ENCODE measurements at regions not wholly inside any gene's neighbourhood (a gene's known extent, or its start where the extent isn't known, plus 50 kb on each side); places are given as distances from the start of the nearest gene placed in this dataset.

DNA sequence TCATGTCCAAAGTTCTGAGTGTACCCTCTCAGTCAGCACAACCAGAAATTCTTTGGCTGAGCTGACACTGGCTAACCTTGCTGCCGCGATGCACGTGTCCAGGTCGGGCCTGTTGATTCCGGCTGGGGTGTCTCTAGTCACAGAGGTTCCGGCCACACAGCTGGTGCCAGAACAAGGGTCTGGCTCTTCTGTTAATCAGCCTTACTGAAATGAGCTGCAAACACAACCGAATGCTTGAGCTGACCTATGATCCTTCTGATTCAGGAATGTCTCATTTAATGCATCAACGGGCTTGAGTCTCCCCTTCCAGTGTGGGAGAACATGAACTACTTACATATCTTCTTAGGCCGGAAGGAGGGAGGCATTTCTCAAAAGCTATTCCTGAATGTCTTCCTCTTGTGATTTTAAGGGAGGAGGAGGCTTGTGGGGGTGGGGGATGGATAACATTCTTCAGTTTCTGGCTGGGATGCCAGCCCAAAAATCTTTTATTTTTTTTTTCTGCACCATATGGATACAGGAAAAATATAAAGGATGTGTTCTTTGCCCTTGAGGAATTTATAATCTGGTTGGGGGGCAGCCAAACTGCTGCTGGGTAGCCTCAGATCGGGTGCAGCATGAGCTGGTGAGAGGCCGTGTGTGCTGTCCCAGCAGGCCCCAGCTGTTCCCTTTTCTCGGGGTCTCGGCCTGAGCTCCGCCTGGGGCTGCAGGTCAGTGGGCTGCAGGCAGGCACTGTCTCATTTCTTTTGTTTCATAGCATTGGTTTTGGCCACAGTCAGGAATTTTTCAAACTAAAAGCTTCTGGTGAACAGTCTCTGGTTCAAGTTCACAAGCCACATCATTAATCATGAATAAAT lies 319.1 kb upstream of the TBL1XR1 start:
- no peak overlapping the region for H3K4me3 ChIP-seq (ENCODE audit: low read length)
- peak; percentile 95 for DNase-seq (ENCODE audit: low read depth)
- TF ChIP-seq, protein P1, sequence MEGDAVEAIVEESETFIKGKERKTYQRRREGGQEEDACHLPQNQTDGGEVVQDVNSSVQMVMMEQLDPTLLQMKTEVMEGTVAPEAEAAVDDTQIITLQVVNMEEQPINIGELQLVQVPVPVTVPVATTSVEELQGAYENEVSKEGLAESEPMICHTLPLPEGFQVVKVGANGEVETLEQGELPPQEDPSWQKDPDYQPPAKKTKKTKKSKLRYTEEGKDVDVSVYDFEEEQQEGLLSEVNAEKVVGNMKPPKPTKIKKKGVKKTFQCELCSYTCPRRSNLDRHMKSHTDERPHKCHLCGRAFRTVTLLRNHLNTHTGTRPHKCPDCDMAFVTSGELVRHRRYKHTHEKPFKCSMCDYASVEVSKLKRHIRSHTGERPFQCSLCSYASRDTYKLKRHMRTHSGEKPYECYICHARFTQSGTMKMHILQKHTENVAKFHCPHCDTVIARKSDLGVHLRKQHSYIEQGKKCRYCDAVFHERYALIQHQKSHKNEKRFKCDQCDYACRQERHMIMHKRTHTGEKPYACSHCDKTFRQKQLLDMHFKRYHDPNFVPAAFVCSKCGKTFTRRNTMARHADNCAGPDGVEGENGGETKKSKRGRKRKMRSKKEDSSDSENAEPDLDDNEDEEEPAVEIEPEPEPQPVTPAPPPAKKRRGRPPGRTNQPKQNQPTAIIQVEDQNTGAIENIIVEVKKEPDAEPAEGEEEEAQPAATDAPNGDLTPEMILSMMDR (conservative IDR thresholded peaks at IDR 0.05; ENCODE audit: low read depth, low read length), result no peak

DNA sequence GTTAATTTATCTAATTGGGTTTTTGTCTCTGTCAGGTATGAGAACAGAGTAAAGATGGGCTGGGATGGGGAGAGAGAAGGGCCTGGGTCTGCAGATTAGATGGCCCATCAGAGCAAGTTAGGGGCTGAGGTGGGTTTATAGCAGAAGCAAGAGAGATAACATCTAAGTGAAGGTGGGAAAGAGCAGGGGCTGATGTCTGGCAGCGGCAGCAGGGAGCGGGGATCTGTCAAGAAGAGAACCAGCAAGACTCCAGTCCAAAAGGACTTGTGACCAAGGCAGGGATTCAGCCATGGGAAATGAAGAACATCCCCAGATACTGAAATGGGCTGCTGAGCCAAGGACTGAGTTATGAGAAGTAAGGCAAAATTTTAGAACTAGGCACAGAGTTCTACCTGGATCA lies 320.6 kb upstream of the TBL1XR1 start:
- TF ChIP-seq, protein P1 (conservative IDR thresholded peaks at IDR 0.05; ENCODE audit: low read depth, low read length), result no peak
- DNase-seq (ENCODE audit: low read depth), result no peak
- H3K4me3 ChIP-seq (ENCODE audit: low read length), result no peak overlapping the region

DNA sequence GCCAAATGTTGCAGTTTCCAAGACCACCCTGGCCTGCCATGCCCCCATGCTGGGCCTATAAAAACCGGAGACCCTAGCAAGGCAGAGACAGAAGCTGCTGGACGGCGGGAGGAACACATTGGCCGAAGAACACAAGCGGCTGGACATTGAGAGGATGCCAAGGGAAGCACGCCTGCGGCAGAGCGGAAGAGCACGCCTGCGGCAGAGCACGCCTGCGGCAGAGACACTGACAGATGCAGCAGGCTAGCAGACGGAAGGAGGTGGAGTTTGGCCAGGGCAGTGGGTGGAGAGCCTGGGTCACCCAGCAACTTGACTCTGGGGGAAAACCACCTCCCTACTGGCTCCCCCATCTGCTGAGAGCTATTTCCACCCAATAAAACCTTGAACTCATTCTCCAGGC lies 322.3 kb upstream of the TBL1XR1 start:
- DNase-seq (ENCODE audit: low read depth), result no peak
- H3K4me3 ChIP-seq (ENCODE audit: low read length), result no peak overlapping the region
- TF ChIP-seq, protein P1 (conservative IDR thresholded peaks at IDR 0.05; ENCODE audit: low read depth, low read length), result no peak

DNA sequence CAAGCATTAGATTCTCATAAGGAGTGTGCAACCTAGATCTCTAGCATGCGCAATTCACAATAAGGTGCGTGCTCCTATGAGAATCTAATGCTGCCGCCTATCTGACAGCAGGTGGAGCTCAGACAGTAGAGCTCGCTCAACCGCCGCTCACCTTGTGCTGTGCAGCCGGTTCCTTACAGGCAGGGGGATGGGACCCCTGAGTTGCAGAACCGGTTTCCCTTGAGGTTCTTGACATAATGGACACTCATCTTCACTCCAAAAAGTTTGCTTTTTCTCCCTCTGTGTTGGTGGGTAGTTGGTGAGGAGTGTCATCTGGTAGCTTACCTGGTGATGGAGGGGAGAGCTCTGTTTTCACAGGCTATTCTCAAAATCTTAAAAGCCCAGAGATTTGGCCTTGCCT lies 324.0 kb upstream of the TBL1XR1 start:
- H3K4me3 ChIP-seq (ENCODE audit: low read length), result no peak overlapping the region
- TF ChIP-seq, protein P1 (conservative IDR thresholded peaks at IDR 0.05; ENCODE audit: low read depth, low read length), result no peak
- DNase-seq (ENCODE audit: low read depth), result no peak

DNA sequence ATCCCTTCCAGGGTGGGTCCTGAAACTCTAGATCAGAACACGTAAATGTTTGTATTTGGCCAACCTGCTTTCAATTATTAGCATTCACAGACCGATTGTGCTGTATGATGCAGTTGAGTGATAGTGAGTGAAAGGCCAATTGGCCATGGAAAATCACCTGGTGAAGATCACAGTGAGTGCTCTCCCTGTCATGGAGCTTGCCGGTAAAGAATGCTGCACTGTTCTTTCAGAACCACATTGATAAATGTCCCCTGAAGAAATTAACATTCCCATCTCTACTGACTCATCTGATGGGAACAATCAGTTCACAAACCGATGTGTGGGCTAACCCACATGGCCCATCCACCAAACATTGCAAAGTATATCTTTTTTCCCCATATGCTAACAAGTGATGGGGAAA lies 324.8 kb upstream of the TBL1XR1 start:
- DNase-seq (ENCODE audit: low read depth), result no peak
- TF ChIP-seq, protein P1 (conservative IDR thresholded peaks at IDR 0.05; ENCODE audit: low read depth, low read length), result no peak
- no peak overlapping the region for H3K4me3 ChIP-seq (ENCODE audit: low read length)

DNA sequence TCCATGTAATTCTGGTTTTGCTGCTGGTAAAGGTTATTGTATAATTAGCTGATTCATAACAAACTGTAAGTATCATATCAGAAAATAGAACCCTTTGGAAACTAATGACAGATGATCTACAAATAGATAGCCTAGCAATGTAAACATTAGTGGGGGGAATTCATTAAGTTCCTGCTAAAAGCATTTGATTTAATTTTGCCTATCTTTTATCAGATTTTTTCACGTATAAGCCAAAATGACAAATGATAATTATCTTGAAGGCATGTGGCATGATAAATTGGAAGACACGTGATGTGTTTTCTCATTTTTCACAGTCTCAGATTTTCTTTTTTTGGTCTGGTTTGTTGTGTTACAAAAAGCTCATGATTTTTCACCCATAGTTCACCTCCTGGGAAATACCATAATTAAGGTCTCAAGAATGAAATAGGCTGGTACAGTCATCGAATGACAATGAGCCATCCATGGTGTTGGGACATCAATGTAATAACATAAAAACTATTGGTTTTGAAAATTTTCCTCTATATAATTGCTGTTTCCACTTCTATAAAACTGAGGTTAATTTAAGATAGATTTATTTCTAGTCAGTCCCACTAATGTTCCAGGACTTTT lies 325.9 kb upstream of the TBL1XR1 start:
- H3K4me3 ChIP-seq (ENCODE audit: low read length), result no peak overlapping the region
- DNase-seq (ENCODE audit: low read depth), result no peak
- TF ChIP-seq, protein P1 (conservative IDR thresholded peaks at IDR 0.05; ENCODE audit: low read depth, low read length), result no peak
